ENCODE measurements at regions not wholly inside any gene's neighbourhood (a gene's known extent, or its start where the extent isn't known, plus 50 kb on each side); places are given as distances from the start of the nearest gene placed in this dataset.

GRCh38 chr14:30381861-30382480 is 177.0 kb upstream of the G2E3 start:
- Histone ChIP-seq H3K4me1 (ENCODE audit: insufficient read depth, low read length, poor library complexity, severe bottlenecking) (no peaks in the 10 kb centered on the region), H3K9me2 (replicated peaks; ENCODE audit: low read depth, low read length) (no peaks in the 10 kb centered on the region), H3K27me3 (ENCODE audit: insufficient read depth, low read length, poor library complexity, severe bottlenecking) (no peaks in the 10 kb centered on the region), H3K4me2 (ENCODE audit: low read depth, low read length, poor library complexity, severe bottlenecking) (no peak overlapping the region), H3K9me3 (ENCODE audit: insufficient read depth, low read depth, low read length) (no peaks in the 10 kb centered on the region), H3K79me2 (ENCODE audit: insufficient read depth, low read length) (no peaks in the 10 kb centered on the region), H3K9ac (ENCODE audit: low read depth, low read length, poor library complexity, severe bottlenecking) (no peak overlapping the region), H4K20me1 (ENCODE audit: insufficient read depth, low read length, poor library complexity, severe bottlenecking) (no peaks in the 10 kb centered on the region), H2AFZ (ENCODE audit: low read length) (no peak overlapping the region), H3F3A (ENCODE audit: low read depth) (no peaks in the 10 kb centered on the region), H3K4me3 (ENCODE audit: low read length, poor library complexity, severe bottlenecking) (no peak overlapping the region), H3K36me3 (ENCODE audit: insufficient read depth, low read length) (no peaks in the 10 kb centered on the region)
- TF ChIP-seq, protein P1, sequence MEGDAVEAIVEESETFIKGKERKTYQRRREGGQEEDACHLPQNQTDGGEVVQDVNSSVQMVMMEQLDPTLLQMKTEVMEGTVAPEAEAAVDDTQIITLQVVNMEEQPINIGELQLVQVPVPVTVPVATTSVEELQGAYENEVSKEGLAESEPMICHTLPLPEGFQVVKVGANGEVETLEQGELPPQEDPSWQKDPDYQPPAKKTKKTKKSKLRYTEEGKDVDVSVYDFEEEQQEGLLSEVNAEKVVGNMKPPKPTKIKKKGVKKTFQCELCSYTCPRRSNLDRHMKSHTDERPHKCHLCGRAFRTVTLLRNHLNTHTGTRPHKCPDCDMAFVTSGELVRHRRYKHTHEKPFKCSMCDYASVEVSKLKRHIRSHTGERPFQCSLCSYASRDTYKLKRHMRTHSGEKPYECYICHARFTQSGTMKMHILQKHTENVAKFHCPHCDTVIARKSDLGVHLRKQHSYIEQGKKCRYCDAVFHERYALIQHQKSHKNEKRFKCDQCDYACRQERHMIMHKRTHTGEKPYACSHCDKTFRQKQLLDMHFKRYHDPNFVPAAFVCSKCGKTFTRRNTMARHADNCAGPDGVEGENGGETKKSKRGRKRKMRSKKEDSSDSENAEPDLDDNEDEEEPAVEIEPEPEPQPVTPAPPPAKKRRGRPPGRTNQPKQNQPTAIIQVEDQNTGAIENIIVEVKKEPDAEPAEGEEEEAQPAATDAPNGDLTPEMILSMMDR (conservative IDR thresholded peaks at IDR 0.05; ENCODE audit: low read length) = no peak
- TF ChIP-seq EZH2phosphoT487 (IDR thresholded peaks at IDR 0.05; ENCODE audit: borderline replicate concordance) = no peak

GRCh38 chr14:30385925-30386324 is 173.0 kb upstream of the G2E3 start:
- no peak overlapping the region for H2AFZ ChIP-seq (ENCODE audit: low read length)
- no peaks in the 10 kb centered on the region for H4K20me1 ChIP-seq (ENCODE audit: insufficient read depth, low read length, poor library complexity, severe bottlenecking)
- H3K36me3 ChIP-seq (ENCODE audit: insufficient read depth, low read length) = no peaks in the 10 kb centered on the region
- no peaks in the 10 kb centered on the region for H3K79me2 ChIP-seq (ENCODE audit: insufficient read depth, low read length)
- no peak for TF ChIP-seq EZH2phosphoT487 (IDR thresholded peaks at IDR 0.05; ENCODE audit: borderline replicate concordance)
- TF ChIP-seq, protein P1 (conservative IDR thresholded peaks at IDR 0.05; ENCODE audit: low read length) = no peak
- no peak overlapping the region for H3K9ac ChIP-seq (ENCODE audit: low read depth, low read length, poor library complexity, severe bottlenecking)
- H3F3A ChIP-seq (ENCODE audit: low read depth) = no peaks in the 10 kb centered on the region
- no peaks in the 10 kb centered on the region for H3K9me3 ChIP-seq (ENCODE audit: insufficient read depth, low read depth, low read length)
- no peaks in the 10 kb centered on the region for H3K27me3 ChIP-seq (ENCODE audit: insufficient read depth, low read length, poor library complexity, severe bottlenecking)
- H3K9me2 ChIP-seq (replicated peaks; ENCODE audit: low read depth, low read length) = no peaks in the 10 kb centered on the region
- H3K4me2 ChIP-seq (ENCODE audit: low read depth, low read length, poor library complexity, severe bottlenecking) = no peak overlapping the region
- H3K4me3 ChIP-seq (ENCODE audit: low read length, poor library complexity, severe bottlenecking) = no peak overlapping the region
- no peaks in the 10 kb centered on the region for H3K4me1 ChIP-seq (ENCODE audit: insufficient read depth, low read length, poor library complexity, severe bottlenecking)

DNA sequence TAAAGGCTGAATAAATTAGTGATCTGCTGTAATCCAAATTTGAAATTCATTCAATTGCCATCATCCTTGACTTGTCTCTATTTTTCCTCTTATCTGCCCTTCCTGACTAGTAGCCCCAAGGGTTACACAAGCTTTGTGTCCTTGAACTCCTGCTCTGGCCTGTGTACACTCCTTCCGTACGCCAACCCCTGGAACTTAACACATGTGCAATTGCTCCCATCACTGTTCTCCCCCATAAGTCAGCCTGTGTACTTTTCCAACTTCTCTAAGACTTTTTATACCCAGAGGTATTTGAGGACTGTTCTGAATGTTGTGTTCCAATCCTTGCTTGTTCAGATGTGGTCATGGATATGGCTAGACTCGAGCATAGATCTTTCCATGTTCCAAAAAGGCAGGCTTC is 171.1 kb upstream of the G2E3 start:
- Histone ChIP-seq H3K4me1 (ENCODE audit: insufficient read depth, low read length, poor library complexity, severe bottlenecking) (no peaks in the 10 kb centered on the region), H3K36me3 (ENCODE audit: insufficient read depth, low read length) (no peaks in the 10 kb centered on the region), H3F3A (ENCODE audit: low read depth) (no peaks in the 10 kb centered on the region), H3K4me3 (ENCODE audit: low read length, poor library complexity, severe bottlenecking) (no peak overlapping the region), H2AFZ (ENCODE audit: low read length) (no peak overlapping the region), H3K4me2 (ENCODE audit: low read depth, low read length, poor library complexity, severe bottlenecking) (no peak overlapping the region), H3K9me2 (replicated peaks; ENCODE audit: low read depth, low read length) (no peaks in the 10 kb centered on the region), H3K79me2 (ENCODE audit: insufficient read depth, low read length) (no peaks in the 10 kb centered on the region), H3K9me3 (ENCODE audit: insufficient read depth, low read depth, low read length) (no peaks in the 10 kb centered on the region), H4K20me1 (ENCODE audit: insufficient read depth, low read length, poor library complexity, severe bottlenecking) (no peaks in the 10 kb centered on the region), H3K27me3 (ENCODE audit: insufficient read depth, low read length, poor library complexity, severe bottlenecking) (no peaks in the 10 kb centered on the region), H3K9ac (ENCODE audit: low read depth, low read length, poor library complexity, severe bottlenecking) (no peak overlapping the region)
- TF ChIP-seq EZH2phosphoT487 (IDR thresholded peaks at IDR 0.05; ENCODE audit: borderline replicate concordance) = no peak

All from Loucy (cell line).